GM21447 (cell line): ENCODE measurements at regions not wholly inside any gene's neighbourhood (a gene's known extent, or its start where the extent isn't known, plus 50 kb on each side); places are given as distances from the start of the nearest gene placed in this dataset.
"Not testable (repeated sequence)": the region's sequence is repeated elsewhere in the genome, so short reads cannot be mapped to it uniquely, and the experiment has no call there.

Experiments used
- ATAC-seq: cut with Tn5 transposase; IDR thresholded peaks from one replicate; pipeline ENCODE4 v1.9.1; 2021; ENCODE audit not compliant: unreplicated experiment

DNA sequence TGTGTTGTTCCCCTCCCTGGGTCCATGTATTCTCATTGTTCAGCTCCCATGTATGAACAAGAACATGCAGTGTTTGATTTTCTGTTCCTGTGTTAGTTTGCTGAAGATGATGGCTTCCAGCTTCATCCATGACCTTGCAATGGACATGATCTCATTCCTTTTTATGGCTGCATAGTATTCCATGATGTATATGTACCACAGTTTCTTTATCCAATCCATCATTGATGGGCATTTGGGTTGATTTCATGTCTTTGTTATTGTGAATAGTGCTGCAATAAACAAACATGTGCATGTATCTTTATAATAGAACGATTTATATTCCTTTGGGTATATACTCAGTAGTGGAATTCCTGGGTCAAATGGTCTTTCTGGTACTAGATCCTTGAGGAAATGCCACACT lies 65.1 kb upstream of the SLC13A1 start:
- not testable (repeated sequence) for ATAC-seq

DNA sequence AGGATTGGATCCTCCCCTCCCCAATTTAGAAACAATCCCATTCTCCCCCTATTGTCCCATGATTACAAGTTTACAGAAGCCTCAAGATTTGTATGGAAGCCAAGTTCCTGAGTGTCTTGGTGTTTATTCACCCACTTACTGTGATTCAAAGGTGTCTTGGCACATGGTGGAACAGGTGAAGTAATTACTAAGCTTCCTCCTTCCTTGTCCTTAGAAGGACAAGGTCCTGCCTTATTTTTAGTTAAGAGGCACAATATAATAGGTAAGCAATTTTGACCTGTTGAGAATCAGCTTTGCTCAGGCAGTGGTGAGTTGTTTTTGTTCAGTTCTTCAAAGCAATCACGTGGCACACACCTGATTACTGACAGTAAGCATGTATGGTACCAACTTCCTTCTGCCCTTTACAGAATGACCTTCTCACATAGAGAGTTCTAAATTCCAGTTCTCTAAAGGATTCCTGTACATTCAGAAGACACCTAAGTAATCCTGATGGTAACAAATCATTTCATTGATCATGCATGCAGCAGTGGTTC lies 60.7 kb upstream of the SLC13A1 start:
- ATAC-seq, result no peak

GRCh38 chr7:123259759-123260158 lies 60.0 kb upstream of the SLC13A1 start:
- no peak for ATAC-seq
